HG03558 (cell line): ENCODE measurements at regions not wholly inside any gene's neighbourhood (a gene's known extent, or its start where the extent isn't known, plus 50 kb on each side); places are given as distances from the start of the nearest gene placed in this dataset.

ENCODE experiments used
- ATAC-seq: cut with Tn5 transposase; IDR thresholded peaks from one replicate; pipeline ENCODE4 v1.9.1; 2021; ENCODE audit warnings: moderate number of reproducible peaks; ENCODE audit not compliant: unreplicated experiment; ENCODE audit errors: extremely low read depth

DNA sequence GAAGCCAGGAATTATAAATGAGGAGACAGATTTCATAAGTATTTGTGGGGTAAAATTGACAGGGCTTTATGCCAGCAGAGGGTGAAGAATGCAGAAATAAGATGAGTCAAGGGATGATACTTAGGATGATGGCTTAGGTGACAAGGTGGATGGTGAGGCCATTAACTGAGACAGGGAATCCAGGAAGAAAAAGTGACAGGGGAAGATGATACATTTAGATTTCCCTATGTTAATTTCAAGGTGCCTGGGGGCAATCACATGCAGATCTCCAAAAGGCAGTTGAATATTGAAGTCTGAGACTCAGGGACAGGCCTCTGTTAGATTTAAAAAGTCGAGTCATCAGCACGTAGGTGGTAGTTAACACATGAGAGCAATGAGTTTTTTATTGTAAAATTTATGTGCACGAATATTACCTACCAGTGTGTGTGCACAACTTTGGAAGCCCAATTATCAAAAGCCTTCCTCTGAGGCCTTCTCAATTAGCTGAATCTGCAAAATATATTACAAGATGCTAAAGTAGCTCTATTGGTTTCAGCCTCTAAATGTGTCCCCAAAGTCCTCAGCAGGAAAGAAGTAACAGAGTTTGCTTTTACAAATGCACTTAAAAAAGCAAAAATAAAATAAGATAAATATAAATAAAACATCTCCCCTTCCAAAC is 67.9 kb upstream of the CHL1 start:
- no peak for ATAC-seq

- ATAC-seq, result no peak
These were observed 65.2 kb upstream of the CHL1 start for GRCh38 chr3:131151-131888.

GRCh38 chr3:132378-132777 is 64.2 kb upstream of the CHL1 start:
- no peak for ATAC-seq

DNA sequence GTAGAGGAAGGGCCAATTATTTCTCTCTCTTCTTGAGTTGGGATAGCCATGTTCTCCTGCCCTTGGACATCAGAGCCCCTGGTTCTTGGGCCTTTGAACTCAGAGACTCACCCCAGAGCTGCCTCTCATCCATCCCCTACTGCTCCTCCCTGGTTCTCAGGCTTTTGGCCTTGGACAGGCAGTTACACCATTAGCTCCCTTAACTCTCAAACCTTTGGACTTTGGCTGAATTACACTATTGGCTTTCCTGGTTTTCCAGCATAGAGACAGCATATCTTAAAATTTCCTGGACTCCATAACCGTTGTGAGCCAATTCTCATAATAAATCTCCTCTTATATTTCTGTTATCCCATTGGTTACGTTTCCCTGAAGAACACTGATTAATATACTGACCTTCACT is 63.7 kb upstream of the CHL1 start:
- no peak for ATAC-seq

- ATAC-seq, result no peak
These were observed 55.7 kb upstream of the CHL1 start for GRCh38 chr3:140748-141330.
